Peyer's patch (tissue), 4 donors: ENCODE measurements at regions not wholly inside any gene's neighbourhood (a gene's known extent, or its start where the extent isn't known, plus 50 kb on each side); places are given as distances from the start of the nearest gene placed in this dataset.
"Not testable (repeated sequence)": the region's sequence is repeated elsewhere in the genome, so short reads cannot be mapped to it uniquely, and the experiment has no call there.

Experiments
- DNase-seq, 3 donors: peaks; one replicate each; pipeline ENCODE4 v3.0.0-alpha.2; 2017 to 2019
- H3K27ac ChIP-seq, 4 donors: fragments of 200-600 bp; sonication (generic); one replicate each; pipeline ENCODE4 v1.5.1; 2016 to 2019
- H3K27me3 ChIP-seq, 2 donors: fragments of 200-600 bp; sonication (generic); one replicate each; pipeline ENCODE4 v1.5.1; 2019
- H3K36me3 ChIP-seq, 3 donors: fragments of 200-600 bp; sonication (generic); one replicate each; pipeline ENCODE4 v1.5.1; 2016 to 2019
- H3K4me1 ChIP-seq, 4 donors: fragments of 200-600 bp; sonication (generic); one replicate each; pipeline ENCODE4 v1.5.1; 2016 to 2019
- H3K4me3 ChIP-seq, 4 donors: fragments of 200-600 bp; sonication (generic); 1 replicate in 3 of 4; 2 replicates in 1 of 4; pipeline ENCODE4 v1.5.1; 2016 to 2019; ENCODE audit warnings: mild to moderate bottlenecking in 1 of 4
- H3K9me3 ChIP-seq, 4 donors: fragments of 200-600 bp; sonication (generic); one replicate each; pipeline ENCODE4 v1.5.1; 2016 to 2019; ENCODE audit warnings: mild to moderate bottlenecking in 1 of 4
- CTCF ChIP-seq, 6 experiments: fragments of 450-650 bp in 4 of 6; fragments of 200-600 bp in 2 of 6; sonication (generic) in 1 of 6; IDR thresholded peaks; one replicate each; pipeline ENCODE4 v1.5.1; 2017 to 2019; ENCODE audit warnings: antibody characterized with exemption in 6 of 6, mild to moderate bottlenecking in 3 of 6, moderate library complexity in 1 of 6
- POLR2A ChIP-seq, 2 donors: fragments of 450-650 bp; IDR thresholded peaks; one replicate each; pipeline ENCODE4 v1.5.1; 2017; ENCODE audit warnings: antibody characterized with exemption in 2 of 2, mild to moderate bottlenecking in 2 of 2, moderate library complexity in 2 of 2

DNA sequence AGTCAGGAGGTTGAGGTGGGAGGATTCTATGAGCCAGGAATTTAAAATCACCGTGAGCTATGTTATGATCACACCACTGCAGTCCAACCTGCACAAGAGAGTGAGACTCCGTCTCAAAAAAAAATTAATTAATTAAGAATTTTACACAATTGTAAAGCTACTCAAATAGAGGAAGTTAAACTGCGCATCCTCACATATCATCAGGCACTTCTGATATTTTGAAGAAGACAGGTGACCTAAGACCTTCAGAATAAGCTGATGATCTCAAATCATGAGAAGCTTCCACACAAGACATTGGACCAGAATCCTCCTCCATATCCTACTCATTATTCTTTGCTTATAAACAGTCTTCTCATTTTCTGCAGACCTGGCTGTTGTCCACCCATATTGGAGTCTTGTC lies 800.9 kb downstream of the TMEM121 start:
- Histone ChIP-seq H3K36me3 (no peaks in the 10 kb centered on the region), H3K4me3 (no peak overlapping the region), H3K4me1 (no peaks in the 10 kb centered on the region), H3K27ac (no peak overlapping the region), H3K27me3 (no peaks in the 10 kb centered on the region), H3K9me3 (no peaks in the 10 kb centered on the region)
- TF ChIP-seq POLR2A (IDR thresholded peaks at IDR 0.05) (no peak), CTCF (IDR thresholded peaks at IDR 0.05) (no peak)
- no peak for DNase-seq

DNA sequence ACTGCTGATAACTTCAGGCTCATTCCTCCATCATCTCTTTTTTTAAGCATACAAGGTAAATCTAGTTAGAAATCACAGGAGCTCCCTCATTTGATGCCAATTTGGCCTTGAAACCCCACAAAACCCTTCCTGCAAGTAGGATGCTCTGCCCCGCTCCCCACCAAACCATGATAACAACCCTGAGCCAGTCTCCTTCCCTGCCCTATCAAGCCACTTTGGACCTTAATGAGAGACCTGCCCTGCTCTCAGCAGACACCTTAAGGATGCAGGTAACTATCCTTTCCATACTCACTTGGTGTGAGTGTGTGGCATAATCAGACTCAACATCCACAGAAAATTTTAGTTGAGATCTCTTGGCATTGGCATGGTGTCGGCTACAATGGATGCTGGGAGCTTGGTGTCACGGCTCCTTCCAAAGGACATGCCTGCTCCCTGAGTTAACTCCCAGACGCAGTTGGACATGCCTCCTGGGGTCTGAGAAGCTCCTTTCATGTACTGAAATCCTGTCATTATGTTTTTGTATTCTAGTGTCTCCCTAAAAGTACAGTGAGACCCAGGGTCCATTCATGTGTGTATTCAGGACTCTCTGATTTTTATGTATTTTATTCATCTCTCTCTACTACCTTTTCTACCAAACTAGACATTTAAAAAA lies 801.4 kb downstream of the TMEM121 start:
- H3K27me3 ChIP-seq, result not testable (repeated sequence)

DNA sequence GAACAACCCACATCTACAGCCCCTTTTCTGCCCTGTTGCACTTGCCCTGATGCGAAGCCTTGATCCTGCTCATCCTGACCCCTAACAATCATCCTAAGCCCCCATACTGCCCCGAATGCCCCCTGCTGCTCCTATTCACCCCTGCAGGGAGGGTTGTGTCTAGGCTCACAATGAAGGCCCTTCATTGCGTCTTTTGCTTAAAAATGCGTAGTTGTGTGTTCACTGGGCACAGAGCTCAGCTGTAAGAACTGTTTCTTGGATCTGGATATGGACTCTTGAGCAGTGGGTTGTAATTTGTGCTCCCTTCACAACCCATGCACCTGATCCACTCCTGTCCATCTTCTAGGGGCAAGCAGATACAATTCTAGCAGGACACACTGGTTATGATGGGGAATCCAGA lies 802.9 kb downstream of the TMEM121 start:
- not testable (repeated sequence) for H3K36me3 ChIP-seq, H3K4me3 ChIP-seq, H3K4me1 ChIP-seq, H3K27ac ChIP-seq, H3K27me3 ChIP-seq, DNase-seq, H3K9me3 ChIP-seq

More for the DNA sequence above, 801.4 kb downstream of the TMEM121 start:
- H3K9me3 ChIP-seq, H3K27ac ChIP-seq, H3K36me3 ChIP-seq, H3K4me1 ChIP-seq, H3K4me3 ChIP-seq, DNase-seq: not testable (repeated sequence)

DNA sequence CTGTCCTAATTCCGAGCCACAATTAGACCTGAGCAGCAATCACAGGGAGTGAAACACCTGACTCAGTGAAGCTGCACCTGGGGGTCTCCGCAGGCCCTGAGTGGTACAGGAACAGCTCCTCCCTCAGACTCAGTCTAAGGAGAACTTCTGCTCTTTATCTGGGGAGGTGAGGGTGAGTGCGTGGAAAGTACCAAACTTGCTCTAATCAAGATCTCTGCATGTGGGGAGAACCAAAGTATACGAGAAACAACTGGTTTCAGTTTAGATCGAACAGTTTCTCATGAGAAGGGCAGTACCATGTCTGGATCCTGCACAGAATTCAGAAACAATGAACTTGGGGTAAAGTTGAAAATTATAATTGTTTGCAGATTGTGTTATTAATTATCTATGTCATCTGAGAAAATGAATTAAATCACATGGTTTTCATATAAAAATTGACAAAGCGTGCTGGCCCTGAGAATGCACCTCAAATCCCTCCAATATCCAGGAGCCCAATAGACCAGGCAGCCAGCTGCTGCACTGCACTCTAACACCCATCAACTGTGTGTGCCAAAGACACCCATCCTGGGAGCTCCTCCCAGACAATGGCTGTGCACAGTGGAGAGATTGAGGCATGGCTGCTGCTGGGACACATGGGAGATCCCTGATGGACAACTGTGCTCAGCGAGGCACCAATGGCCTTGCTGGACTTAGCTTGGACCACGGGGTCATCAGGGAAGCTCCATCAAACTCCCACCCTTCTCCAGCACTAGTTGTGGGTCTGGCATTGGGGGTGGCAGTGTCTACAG lies 803.8 kb downstream of the TMEM121 start:
- H3K4me3 ChIP-seq, H3K9me3 ChIP-seq: not testable (repeated sequence)

DNA sequence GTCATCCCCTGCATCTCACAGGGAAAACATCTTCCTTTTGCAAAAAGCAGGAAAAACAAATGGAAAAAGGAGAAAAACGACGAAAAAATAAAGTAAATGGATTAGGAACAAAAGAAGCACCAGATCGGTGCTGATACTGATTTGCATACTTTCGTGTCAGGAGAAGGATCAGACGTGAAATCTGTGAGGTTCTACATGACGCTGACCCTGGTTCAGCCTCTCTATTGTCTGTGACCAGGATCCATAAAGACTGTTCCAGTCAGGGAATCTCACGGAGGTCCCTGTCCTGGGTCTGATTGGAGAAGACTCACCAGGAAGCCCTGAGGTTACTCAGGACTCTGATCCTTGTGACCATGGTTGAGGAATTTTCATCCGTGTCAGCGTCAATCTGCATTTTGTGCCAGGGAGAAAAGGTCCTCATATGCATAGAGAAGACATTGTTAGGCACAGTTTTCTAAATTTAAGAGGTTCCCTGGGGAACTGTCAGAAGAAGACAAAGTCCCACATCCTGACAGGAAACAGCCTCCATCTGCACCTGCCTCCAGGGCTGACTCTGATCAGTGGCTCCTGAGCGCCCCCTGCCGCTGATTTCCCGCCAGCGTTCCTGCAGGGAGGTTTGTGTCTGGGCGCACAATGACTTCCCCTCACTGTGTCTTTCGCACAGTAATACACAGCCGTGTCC lies 808.2 kb downstream of the TMEM121 start:
- H3K27me3 ChIP-seq, H3K4me3 ChIP-seq, H3K9me3 ChIP-seq, H3K36me3 ChIP-seq, H3K4me1 ChIP-seq: not testable (repeated sequence)
- peak in 2 of 3 donors; percentile 96 to 98 for DNase-seq
- TF ChIP-seq CTCF (IDR thresholded peaks at IDR 0.05), result peak in 4 of 6 experiments; percentile 39 to 73 (median 63)
- H3K27ac ChIP-seq, result peak overlapping the region in 1 of 4 donors; percentile 2

More for the DNA sequence above, 803.8 kb downstream of the TMEM121 start:
- not testable (repeated sequence) for H3K36me3 ChIP-seq, H3K27me3 ChIP-seq, DNase-seq, H3K27ac ChIP-seq, H3K4me1 ChIP-seq

GRCh38 chr14:106335110-106335429 lies 808.7 kb downstream of the TMEM121 start:
- H3K36me3 ChIP-seq, H3K4me1 ChIP-seq, H3K27me3 ChIP-seq, H3K27ac ChIP-seq, DNase-seq, H3K4me3 ChIP-seq, H3K9me3 ChIP-seq: not testable (repeated sequence)

DNA sequence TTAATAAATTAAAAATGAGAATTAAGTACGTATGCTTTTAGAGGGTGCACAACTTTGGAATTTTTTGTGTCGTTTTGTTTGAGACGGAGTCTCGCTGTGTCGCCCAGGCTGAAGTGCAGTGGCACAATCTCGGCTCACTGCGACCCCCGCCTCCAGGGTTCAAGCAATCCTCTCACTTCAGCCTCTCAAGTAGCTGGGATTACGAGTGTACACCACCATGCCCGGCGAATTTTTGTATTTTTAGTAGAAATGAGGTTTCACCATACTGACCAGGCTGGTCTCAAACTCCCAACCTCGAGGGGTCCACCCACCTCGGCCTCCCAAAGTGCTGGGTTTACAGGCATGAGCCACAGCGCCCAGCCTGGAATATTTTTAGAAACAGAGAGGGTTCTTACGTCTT lies 812.4 kb downstream of the TMEM121 start:
- H3K27ac ChIP-seq, H3K4me1 ChIP-seq, H3K36me3 ChIP-seq, H3K9me3 ChIP-seq, DNase-seq, H3K27me3 ChIP-seq, H3K4me3 ChIP-seq: not testable (repeated sequence)

GRCh38 chr14:106340658-106341057 lies 814.3 kb downstream of the TMEM121 start:
- not testable (repeated sequence) for H3K27me3 ChIP-seq, H3K27ac ChIP-seq, H3K4me1 ChIP-seq, DNase-seq, H3K9me3 ChIP-seq, H3K36me3 ChIP-seq, H3K4me3 ChIP-seq

DNA sequence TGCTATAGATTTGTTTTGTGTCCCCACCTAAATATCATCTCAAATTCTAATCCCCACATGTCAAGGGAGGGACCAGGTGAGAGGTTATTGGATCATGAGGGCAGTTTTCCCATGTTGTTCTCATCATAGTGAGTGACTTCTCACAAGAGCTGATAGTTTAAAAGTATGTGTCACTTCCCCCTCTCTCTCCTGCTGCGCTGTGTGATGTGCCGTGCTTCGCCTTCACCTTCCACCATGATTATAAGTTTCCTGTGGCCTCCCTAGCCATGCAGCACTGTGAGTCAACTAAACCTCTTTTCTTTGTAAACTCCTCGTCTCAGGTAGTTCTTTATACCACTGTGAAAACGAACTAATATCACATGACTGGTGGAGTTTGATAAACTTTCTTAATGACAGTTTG lies 814.8 kb downstream of the TMEM121 start:
- not testable (repeated sequence) for H3K27me3 ChIP-seq, H3K4me3 ChIP-seq, H3K4me1 ChIP-seq, H3K36me3 ChIP-seq, DNase-seq, H3K27ac ChIP-seq, H3K9me3 ChIP-seq
